Prostate gland (tissue), 2 donors: ENCODE measurements at regions not wholly inside any gene's neighbourhood (a gene's known extent, or its start where the extent isn't known, plus 50 kb on each side); places are given as distances from the start of the nearest gene placed in this dataset.
"Not testable (repeated sequence)": the region's sequence is repeated elsewhere in the genome, so short reads cannot be mapped to it uniquely, and the experiment has no call there.

Experiments
- CTCF ChIP-seq, 4 experiments: fragments of 200-600 bp in 2 of 4; fragments of 450-650 bp in 2 of 4; sonication (generic) in 2 of 4; IDR thresholded peaks; 1 replicate in 3 of 4; 2 replicates in 1 of 4; pipeline ENCODE4 v1.5.1; 2016 to 2019; ENCODE audit warnings: antibody characterized with exemption in 4 of 4, mild to moderate bottlenecking in 2 of 4, moderate library complexity in 2 of 4
- POLR2A ChIP-seq: fragments of 450-650 bp; IDR thresholded peaks from one replicate; pipeline ENCODE4 v1.6.1; 2016; ENCODE audit warnings: antibody characterized with exemption, mild to moderate bottlenecking

GRCh38 chr15:62371683-62372082 is 206.6 kb upstream of the C2CD4B start:
- TF ChIP-seq CTCF (IDR thresholded peaks at IDR 0.05); POLR2A: not testable (repeated sequence)
